Forelimb muscle (tissue), 1 donor: ENCODE measurements at regions not wholly inside any gene's neighbourhood (a gene's known extent, or its start where the extent isn't known, plus 50 kb on each side); places are given as distances from the start of the nearest gene placed in this dataset.

Experiments used
- DNase-seq: peaks from one replicate; pipeline ENCODE4 v3.0.0-alpha.2; 2013; ENCODE audit warnings: low read depth

DNA sequence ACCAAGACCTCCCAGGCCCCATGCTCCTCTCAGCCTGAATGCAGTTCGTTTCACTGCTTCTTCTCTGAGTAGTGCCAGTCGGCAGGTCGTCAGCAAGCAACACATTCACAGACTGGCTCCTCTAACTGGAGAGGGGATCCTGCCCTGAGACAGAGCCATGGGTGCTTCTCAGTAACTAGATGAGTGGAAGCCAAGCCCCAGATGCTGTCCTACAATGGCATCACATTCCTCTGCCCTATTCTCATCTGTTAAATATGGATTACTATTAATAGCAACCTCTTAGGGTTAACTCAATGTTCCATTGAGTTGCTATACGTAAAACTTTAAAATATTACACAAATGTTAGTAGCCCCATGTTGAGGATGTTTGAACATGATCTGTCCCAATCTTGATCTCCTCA, 84.2 kb upstream of the S1PR1 start:
- no peak for DNase-seq

DNA sequence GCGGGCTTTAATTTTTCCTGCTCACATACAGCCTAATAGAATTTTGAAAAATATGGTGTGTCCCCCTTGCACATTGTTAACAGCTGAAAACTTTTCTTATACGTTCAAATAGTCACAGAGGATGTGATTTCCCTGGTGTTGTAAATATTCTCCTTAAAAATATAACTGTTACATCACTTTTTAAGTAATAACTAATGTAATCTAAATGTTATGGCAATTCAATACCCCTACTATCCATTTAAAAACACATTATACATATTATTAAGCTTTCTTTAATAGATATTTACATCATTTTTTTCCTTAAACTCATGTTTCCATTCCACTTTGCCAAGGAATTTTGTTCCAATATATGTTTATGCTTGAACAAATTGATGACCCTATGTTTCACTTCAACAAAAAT, 85.5 kb upstream of the S1PR1 start:
- DNase-seq: no peak

DNA sequence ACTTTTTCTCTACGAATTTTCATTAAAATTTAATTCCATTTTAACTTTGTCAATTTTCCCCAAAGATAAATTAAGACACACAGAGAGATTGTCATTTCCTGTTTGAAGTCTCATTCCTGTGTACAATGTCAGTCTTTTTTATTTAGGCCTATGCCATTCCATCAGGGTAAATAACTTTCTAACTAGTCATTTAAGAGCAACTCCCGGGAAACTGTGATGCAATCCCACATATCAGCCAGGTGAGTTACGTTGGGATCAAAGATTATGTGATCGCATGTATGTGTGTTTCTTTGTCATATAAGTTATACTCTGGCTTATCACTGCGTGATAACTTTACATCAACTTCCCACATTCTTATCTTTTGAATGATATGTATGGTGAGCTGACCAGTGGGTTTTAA, 86.1 kb upstream of the S1PR1 start:
- no peak for DNase-seq

DNA sequence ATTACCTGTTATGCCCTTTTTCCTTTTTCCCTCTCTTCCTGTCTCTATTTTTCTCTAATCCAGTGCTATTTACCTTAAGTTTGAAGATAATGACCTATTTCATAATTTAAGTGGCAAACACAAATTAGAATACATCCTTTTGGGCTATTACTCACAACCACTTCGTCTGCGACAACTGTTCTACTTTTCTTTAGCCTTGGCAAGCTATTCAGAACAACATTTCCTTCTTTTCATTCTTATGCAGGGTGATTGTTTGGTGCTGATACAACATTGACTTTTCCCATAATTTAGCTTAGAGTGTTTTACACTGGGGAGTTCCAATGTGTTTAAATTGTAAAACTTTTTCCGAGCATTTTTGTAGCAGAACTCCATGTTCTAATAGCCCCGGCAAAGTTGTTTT, 86.6 kb upstream of the S1PR1 start:
- DNase-seq: no peak

DNA sequence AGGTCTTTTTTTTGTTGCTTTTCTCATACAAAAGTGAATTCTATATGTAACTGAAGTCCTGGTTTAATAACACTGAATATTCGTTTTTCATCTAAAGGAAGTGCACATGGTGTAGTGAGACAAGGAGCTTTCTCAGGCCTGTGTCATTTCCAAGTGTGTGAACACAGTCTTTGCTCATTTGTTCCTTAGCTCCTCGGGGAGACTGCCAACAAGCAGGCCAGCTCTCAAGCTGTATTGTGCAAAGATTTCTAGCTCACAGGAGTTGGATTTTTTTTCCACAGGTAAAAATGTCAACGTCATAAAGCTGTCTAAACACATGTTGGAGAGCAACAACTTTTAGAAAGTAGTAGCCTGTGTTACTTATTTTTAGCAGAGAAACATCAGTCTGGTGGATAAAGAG, 87.8 kb upstream of the S1PR1 start:
- no peak for DNase-seq

DNA sequence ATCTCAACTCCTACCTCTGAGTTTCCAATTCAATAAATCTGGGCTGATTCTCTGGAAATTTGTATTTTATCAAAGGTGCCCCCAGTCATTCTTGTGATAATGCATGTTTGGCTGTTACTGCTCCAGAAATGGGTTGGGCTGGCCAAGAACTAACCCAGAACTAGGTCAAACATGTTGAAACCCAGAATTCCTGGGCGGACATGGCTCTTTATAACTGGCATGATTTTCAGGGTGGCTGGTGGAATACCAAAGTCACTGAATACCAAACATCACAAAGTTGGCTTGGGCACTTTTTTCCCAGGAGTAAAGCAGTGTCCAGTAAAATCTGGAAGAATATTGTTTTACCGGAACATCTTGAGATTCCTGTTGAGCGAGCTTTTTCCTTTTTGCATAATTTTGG, 89.4 kb upstream of the S1PR1 start:
- no peak for DNase-seq

DNA sequence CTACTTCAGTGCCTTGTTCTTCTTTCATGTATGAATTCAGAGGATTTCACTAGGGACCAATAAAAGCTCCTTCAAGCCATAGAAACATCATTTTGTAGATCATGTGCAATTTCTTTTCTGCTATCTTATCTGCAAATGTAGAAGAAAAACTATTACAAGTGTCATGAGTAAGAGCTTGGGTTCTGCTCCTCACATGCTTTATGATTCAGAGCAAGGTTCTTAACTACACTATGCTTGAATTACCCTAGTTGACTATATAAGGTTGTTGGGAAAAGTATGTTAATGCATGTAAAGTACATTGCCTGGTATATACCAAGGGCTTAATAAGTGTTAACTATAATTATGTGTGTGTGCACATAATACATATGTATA, 91.4 kb upstream of the S1PR1 start:
- no peak for DNase-seq

DNA sequence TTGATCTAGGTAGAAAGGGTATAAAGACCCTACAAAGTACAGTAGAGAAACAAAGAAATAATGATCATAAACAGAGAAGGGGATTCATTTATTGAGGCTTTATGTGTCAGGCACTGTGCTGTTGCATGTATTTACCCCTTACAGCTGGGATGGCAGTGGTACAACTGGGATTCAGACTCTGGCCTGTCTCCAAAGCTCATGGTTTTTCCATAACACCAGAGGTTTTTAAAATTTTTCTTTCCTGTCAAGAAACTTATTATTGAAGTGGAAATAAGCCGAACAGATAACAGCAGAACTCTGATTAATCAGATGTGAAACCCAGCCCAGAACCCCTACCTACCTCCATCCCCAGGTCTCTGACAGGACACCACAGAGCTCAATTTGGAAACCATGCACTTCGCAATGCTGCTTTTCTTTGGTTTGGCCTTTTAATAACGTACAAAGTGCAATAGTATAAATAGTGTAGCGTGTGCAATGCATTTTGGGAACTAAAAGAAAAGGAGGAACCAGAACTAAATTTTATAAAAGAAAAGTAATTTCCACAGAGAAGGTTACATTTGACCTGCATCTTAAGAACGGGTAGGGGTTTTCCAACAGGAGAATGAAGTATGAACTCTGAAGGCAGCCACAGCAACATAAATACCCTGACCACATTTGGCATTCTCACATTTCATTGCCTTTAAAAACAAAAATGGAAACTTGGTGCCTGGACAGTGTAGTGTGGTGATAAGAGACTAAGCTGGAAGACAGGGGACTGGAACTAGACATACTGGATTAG, 92.0 kb upstream of the S1PR1 start:
- no peak for DNase-seq

DNA sequence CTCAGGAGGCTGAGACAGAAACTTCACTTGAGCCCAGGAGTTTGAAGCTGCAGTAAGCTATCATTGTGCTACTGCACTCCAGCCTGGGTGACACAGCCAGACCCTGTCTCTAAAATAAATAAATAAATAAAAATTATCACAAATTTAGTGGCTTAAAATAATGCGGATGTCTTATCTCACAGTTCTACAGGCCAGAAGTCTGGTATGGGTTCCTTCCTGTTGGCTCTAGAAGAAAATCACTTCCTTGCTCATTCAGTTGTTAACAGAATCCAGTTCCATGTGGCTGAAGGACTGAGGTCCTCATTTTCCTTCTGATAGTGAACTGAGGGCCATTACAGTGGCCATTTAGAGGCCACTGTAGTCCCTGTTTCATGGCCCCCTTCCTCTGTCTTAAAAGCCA, 94.6 kb upstream of the S1PR1 start:
- no peak for DNase-seq

DNA sequence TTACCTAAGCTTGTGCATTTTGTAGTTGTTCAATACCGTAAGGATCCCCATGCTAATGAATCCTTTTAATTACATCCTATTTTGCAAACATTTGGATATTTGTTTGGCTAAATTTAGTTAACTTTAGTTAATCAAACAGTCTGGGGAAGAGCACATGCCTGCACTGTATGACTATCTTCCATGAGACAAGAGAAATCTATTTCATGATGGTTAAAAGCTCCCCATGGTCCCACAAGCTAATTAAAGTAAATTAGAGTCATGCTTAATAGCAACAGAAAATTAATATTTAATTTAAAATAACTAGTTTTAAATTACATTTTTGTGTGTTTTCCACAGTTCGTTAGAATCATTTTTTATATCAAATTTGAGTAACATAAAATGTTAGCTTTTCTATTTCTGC, 95.4 kb upstream of the S1PR1 start:
- DNase-seq: no peak

DNA sequence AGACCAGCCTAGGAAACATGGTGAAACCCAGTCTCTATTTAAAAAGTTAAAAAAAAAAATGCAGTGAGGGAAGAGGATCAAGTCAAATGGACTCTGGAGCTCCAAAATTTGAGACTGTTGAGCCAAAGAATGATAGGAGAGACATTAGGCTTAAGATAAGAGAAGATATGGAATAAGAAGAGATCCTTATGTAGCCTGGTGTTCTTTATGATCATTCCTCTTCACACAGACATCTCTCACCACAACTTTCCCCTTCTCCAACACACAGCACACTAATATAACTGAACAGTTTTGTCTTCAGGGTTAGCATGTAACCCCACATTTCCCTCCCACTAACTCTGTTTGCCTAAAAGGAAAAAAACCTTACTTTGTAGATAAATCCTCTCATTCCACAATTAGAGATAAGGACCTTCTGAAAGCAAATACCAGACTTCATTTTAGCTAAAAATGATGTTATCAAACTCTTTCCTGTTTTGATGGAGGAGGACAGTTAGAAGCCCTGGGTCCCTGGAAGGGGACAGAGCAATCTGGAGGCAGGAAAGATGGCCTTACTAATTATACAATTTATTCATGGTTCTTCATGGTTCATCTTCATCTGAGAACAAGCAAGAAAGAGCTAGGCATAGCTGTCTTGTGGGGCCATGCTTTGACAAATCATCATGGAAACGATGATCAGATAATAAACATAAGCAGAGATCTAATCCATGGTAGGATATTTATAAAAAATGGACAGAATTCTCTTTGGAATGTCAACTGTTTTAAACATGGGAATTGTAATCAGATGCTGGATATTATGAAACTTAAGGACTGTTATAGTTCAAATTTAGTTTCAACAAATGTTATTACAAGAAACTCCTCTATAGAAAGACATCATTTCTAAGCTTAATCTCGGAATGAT, 96.7 kb upstream of the S1PR1 start:
- no peak for DNase-seq

DNA sequence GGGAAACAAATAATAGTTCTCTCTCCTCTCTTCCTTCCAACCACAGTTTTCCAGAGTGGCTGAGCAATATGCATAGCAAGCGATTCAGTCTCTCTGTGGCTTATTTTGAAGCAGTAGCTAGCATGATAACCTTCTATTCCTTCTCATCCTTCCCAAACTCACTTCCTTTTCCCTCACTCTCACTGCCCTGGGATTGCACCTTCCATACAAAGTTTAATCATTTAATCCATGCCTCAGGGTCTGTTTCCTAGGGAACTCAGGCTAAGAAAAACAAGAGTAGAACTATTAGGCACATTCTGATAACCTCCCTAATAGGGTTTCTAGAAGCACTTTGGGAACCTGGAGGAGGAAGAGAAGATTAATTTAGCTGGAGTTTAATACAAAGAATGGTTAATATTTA, 97.7 kb upstream of the S1PR1 start:
- no peak for DNase-seq

DNA sequence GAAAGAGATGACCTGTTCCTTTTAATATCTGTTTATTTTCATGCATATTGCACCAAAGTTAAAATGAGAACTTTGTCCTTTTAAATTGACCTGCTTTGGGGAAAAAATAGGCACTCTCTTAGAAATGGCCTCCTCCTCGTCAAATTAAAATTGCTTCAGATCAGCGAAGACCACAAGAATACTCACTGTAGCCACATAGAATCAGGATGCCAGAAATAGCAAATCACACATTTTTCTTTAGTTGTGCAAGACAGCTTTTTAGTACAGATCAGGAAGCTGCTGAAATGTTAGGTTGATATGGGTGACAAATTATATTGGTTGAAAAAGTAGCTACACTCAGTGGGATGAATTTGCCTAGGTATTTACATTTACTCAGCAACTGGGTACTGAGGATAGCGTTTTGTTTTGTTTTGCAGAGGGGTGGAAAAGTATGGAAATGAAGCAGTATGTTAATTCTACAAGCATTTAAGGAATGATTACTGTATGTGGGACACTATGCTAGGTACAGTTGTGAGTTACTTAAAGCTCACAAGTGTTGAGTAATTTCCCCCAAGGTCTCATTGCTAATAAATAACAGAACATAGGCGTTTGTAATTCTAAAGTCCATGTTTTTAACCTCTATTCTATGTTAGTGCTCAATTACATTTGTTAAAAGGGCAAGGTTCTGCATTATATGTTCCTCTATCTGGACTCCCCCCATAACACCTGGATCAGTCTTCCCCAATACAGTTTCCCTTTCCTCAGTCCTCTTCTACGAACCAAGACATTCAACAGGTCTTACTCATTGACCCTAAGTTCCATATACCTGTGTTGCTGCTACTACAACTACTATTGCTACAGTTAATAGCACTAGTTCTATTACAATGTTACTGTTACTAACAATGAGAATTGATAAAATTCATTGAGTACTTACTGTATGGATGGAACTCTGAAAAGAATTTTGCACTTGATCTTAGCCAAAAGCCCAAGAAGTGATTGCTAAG, 99.4 kb upstream of the S1PR1 start:
- no peak for DNase-seq

DNA sequence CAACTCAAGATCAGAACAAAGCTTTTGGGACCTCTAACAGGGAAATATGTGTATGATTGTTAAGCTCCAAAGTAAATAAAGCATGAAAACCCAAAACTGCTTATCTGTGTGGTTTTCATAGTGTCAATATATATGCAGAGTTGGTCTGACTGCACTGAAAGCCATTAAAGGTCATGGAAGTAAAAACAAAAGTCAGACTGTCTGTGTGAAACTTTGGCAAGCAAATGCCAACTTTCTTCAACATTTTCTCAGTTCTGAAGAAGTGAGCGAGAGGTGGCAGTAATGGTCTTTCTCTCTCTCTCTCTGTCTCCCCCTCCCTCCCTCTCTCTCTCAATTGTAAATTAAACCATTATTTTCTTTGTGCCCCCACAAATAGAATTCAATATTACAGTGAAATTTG, 100.1 kb upstream of the S1PR1 start:
- no peak for DNase-seq

DNA sequence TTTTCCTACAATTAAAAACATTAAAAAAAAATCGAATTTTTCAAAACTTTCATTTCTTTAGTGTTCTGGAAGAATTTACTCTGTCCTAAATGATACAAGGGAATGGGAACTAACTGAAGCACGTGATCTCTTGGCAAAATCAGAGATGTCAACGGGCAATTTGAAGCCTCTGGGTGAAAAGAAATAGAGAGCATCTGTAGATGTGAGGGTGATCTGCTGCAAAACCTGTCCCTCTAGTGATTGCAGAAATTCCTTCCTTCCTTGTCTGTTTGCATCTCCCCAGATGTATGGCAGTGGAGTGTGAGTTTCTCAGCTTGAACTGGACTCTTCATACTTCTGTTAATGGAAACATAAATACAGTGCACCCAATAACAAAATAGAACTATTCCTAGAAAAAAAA, 100.5 kb upstream of the S1PR1 start:
- no peak for DNase-seq

DNA sequence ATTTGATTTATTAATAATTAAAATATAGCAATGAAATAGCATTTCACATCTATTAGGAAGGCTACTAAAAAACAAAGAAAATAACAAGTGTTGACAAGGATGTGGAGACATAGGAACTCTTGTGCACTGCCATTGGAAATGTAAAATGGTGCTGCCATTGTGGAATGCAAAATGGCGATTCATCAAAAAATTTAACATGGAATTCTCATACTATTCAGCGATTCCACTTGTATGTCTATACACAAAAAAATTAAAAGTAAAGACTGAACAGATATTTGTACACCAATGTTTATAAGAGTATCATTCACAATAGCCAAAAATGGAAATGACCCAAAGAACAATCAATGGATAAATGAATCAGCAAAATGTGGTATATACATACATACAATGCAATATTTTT, 101.3 kb upstream of the S1PR1 start:
- DNase-seq: no peak

DNA sequence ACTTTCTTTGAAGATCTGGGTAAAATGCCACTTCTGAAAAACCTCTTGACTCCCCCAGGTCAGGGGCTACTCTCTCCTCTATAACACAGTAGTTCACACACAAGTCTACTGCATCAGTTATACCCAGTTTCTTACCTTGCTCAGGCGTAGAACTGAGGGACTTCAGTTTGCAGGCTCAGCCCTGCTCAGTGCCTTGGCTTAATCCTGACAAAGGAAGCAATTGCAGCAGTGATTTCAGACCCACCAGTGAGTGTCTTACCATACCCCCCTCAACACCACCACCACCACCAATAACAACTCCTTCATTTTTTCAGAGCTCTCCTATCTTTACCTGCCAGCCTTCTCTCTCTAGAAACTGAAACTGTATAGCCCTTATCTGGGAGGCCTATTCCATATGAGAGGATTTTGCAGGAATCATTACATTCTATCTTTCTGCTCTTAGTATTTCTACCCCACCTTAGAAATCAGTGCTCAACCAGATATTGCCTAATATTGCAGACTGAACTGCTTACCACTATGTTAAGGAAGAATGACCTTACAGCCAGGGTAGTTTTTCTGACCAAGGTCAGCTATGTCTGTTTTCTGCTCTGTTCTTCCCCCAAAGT, 105.5 kb upstream of the S1PR1 start:
- DNase-seq: no peak

DNA sequence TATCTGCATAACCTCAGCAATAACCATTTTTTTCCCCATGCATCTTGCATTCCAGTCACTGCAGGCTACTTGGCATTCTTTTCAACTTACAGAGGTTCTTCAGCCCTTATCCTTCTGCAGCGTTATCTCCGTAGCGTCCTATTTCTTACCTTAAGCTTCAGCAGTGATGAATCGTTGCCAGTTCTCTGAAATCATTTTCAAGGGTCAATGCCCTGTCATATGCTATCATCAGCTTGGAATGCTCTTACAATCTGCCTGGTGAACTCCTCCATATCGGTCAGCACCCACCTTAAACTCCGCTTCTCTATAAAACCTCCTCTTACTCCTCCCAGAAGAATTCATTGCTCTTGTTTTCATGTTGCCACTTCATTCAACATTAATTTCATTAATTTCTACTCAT, 105.1 kb upstream of the DPH5 start:
- no peak for DNase-seq

DNA sequence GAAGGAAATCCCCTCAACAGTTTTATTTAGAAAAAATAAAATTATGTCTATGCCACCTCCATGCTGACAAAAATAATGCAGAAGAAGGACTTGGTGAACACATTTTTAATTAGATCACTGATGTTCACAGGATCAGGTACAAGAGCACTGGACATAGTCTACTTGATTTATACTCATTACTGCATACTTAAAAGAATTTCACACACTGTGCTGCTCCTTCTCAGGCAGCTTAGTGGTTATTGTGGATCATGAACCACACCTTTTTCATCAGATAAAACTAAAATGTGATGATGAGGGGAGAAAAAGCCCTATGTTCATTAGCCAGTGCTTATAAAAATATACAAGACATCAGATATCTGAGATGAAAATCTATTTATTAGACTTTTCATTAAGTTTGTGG, 103.3 kb upstream of the DPH5 start:
- no peak for DNase-seq

DNA sequence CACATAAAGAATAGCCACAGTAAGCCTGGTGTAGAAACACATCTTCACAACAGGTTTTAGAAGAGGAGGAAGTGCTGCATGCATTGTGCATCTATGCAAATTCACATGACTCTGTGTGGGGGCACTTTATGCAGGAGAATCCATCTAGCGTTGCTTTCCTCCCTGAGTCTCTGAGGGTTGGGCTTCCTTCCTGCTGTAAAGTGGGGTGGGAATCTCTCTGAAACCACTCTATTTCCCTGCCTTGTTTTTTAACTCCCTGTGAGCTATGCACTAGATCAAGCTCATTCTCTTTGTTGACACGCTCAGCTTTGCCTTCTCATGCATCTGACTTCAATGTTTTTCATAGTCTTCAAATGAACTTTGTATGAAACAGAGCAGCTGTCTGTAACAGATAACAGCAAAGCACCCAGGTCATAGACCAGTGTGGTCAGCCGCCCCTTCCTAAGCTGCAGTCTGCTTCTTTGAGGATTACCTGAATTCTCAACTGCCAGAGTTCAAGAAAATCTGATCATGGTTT, 102.7 kb upstream of the DPH5 start:
- DNase-seq: no peak

DNA sequence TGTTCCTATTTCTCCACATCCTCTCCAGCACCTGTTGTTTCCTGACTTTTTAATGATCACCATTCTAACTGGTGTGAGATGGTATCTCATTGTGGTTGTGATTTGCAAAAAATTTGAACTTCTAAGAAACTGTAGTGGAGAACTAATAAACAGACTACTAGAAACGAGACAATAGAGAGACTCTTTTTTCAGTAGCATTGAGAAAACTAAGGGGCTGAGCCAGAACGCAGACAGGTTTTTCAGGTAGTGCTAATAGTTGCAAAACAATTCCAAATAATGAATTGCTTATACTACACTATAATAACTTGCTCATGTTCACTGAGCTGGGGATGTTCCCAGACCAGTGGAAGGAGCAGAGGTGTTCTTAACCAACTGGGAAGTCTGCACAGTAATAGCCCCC, 98.8 kb upstream of the DPH5 start:
- DNase-seq: no peak
